ENCODE measurements at regions not wholly inside any gene's neighbourhood (a gene's known extent, or its start where the extent isn't known, plus 50 kb on each side); places are given as distances from the start of the nearest gene placed in this dataset.

DNA sequence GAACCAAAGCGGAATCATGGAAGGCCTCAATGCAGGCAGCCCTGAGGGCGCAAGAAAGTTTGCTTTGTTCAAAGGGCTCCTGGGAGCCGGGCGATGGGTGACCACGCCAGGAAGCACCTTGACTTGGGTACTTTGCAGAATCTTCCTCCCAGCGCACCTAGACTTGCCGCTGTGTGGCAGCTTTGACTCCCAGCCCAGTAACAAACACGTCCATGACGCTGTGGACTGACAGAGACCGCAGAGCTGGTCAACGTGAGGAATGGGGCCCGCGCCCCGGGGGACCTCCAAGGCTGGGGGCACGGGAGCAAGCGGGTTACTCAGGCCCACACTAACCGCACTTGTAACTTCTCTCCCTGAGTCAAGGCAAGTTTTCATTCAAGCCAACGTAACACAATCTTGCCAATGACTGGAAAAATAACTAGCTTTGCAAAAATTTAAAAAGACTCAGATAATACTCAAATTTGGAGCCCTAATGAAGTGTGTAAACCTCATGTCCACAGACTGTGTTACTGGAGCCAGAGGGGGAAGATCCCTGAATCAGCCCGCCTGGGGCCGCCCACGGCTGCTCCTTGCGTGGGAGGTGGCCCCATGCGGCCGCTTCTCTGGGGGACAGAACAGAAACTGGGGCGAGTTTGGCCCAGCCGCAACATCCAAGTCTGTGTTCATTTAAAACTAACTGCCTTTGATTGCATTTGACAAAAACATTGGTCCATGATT, 130.8 kb downstream of the DNAJB6 start:
- H3K4me3 ChIP-seq (ENCODE audit: low read depth, low read length): no peak overlapping the region
- TF ChIP-seq, protein P1, sequence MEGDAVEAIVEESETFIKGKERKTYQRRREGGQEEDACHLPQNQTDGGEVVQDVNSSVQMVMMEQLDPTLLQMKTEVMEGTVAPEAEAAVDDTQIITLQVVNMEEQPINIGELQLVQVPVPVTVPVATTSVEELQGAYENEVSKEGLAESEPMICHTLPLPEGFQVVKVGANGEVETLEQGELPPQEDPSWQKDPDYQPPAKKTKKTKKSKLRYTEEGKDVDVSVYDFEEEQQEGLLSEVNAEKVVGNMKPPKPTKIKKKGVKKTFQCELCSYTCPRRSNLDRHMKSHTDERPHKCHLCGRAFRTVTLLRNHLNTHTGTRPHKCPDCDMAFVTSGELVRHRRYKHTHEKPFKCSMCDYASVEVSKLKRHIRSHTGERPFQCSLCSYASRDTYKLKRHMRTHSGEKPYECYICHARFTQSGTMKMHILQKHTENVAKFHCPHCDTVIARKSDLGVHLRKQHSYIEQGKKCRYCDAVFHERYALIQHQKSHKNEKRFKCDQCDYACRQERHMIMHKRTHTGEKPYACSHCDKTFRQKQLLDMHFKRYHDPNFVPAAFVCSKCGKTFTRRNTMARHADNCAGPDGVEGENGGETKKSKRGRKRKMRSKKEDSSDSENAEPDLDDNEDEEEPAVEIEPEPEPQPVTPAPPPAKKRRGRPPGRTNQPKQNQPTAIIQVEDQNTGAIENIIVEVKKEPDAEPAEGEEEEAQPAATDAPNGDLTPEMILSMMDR (IDR thresholded peaks at IDR 0.05; ENCODE audit: insufficient read depth, low read depth, low read length, missing control alignments): no peak
- no peak for DNase-seq (ENCODE audit: low read depth)

DNA sequence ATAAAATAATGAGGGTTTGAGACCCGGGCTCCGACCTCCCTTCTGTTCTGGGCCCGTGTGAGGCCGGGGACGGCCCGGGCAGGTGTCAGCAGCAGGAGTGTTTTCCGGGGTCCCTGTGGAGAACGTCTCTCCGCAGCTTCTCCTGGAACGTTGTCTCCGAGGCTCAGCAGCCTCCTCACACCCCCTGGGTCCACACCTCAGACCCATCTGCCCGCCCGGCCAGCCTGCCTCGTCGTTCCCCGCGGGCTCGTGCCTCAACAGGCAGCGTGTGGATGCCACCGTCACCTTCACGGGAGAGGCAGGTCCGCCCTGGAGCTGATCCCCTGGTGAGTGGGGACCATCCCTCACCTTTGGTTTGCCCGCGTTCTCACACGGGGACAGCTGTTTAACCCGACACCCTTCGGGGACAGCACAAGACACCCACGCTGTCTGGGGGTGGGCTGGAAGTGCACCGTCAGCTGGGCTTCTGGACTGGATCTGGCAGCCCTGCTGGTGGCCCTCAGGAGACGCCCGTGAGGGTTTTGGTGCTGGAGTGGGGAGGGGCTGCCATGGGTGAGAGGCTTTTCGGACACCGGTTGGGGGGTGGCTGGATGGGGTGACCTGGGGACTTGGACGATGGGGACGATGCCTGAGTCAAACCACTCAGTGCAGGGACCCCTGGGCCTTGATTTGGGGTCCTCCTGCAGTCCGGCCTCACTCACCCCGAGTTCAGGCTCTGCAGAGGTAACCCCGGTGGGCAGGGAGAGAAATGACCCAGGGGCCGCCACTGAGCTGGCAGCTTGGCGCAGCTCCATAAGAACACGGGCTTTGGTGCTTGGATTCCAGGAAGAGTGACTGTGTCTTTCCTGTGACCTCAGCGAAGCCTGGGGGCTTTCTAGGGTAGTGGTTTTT, 131.7 kb downstream of the DNAJB6 start:
- no peak for DNase-seq (ENCODE audit: low read depth)
- no peak overlapping the region for H3K4me3 ChIP-seq (ENCODE audit: low read depth, low read length)
- TF ChIP-seq, protein P1 (IDR thresholded peaks at IDR 0.05; ENCODE audit: insufficient read depth, low read depth, low read length, missing control alignments): no peak

DNA sequence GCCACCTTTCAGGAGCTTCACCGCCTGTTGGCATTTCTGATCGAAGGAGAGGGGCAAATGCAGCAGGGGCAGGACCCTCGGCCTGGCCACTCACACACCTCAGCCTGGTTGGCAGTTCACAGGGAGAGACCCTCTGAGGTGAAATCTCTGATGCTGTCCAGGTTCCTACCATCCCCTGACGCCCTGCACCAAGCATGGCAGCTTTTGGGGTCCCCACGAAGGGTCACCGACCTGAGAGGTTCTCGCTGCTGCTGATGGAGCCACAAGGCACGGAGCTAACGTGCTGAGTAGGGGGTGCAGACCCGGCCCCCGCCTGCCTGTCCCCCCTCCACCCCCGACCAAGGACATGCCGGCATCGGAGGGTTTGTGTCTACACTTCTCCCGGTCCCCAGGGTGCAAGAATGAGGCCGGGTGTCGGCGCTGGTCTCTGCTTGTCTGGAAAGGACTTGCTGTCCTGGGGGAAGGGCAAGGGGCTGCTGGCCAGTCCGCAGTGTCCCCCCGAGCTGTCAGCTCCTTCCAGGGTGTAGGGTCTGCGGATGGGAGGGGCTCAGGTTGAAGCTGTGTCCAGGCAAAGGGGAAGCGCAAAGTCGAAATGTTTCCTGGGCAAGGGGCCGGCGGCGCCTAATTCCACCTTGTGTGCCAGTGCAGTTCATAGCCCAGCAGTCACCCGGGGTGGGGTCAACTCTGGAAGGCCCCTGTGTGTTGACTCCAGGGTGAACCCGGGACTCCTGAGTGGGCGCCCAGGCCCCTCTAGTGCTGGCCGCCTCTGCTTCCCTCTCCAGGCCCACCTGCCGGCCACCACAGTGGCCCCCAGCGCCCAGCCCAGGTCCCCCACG, 132.6 kb downstream of the DNAJB6 start:
- TF ChIP-seq, protein P1 (IDR thresholded peaks at IDR 0.05; ENCODE audit: insufficient read depth, low read depth, low read length, missing control alignments): no peak
- no peak for DNase-seq (ENCODE audit: low read depth)
- no peak overlapping the region for H3K4me3 ChIP-seq (ENCODE audit: low read depth, low read length)

DNA sequence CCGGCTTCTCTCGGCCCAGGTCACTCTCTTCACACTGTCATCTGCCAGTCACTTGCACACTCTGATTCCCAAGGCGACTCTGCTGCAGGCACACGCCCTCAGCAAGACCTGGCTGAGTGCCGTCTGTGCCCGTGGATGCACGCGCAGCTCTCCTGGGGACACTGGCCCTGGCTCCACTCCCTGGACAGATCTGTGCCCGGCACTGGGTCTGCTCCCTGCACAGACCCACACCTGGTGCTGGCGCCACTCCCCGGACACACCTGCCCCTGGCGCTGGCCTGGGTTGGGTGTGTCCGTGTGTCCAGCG, 133.2 kb downstream of the DNAJB6 start:
- no peak for DNase-seq (ENCODE audit: low read depth)
- H3K4me3 ChIP-seq (ENCODE audit: low read depth, low read length): no peak overlapping the region
- TF ChIP-seq, protein P1 (IDR thresholded peaks at IDR 0.05; ENCODE audit: insufficient read depth, low read depth, low read length, missing control alignments): no peak

DNA sequence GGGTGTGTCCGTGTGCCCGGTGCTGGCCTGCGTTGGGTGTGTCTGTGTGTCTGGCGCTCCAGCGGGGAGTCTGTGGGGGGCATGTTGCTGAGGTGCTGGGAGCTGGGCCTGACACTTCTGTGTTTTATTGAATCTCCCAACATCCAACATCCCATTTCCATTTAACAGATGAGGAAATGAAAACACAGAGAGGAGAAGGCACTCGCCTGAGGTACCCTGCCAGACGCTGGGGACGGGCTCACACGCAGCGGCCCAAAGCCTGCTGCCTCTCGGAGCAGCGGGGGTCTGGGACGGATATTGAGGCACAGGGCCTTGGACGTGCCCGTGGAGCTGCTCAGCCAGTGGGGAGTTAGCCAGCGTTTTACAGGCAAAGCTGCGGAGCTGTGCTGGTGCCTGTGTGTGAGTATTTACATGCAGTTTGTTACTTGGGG, 133.9 kb downstream of the DNAJB6 start:
- H3K4me3 ChIP-seq (ENCODE audit: low read depth, low read length): no peak overlapping the region
- no peak for DNase-seq (ENCODE audit: low read depth)
- TF ChIP-seq, protein P1 (IDR thresholded peaks at IDR 0.05; ENCODE audit: insufficient read depth, low read depth, low read length, missing control alignments): no peak

DNA sequence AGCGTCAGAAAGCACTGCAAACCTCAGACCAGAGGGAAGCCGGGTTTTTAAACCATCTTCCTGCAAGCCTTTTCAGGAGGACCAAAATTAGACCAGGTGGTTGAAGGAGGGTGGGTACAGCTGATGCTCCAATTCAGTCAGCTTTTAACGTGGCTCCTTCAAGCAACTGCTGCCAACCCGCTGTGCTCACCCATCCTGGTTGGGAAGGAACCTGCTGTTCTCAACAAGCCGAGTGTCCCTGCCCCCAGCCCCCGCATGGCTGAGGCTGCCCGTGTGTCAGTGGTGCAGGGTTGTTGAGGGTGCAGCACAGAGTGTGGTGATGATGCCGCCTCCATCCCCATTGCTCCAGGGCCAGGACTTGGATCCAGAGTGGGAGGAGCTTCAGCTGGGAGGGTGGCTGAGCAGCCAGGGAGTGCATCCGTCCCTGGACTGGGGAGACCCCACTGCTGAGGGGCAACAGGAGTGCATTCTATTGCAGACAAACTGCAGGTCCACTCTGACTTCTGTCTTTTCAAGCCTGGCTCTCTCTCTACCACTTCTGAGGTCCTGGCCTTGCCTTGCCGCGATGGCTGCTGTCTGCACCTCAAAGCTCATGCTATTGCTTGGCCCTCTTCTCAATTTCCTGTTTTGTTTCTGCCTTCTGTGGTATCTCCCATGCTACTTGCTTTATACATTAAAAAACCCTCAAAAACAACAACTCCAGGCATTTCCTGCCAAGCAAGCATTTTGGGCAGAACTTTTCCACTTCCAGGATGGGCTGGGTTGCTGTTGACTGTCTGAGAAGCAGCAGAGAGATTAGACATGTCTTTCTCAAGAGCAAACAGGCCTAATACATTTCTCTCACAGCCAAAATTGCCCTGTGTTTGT, 134.7 kb downstream of the DNAJB6 start:
- no peak for DNase-seq (ENCODE audit: low read depth)
- no peak overlapping the region for H3K4me3 ChIP-seq (ENCODE audit: low read depth, low read length)
- TF ChIP-seq, protein P1 (IDR thresholded peaks at IDR 0.05; ENCODE audit: insufficient read depth, low read depth, low read length, missing control alignments): no peak
